Renal pelvis (tissue), 1 donor: ENCODE measurements at regions not wholly inside any gene's neighbourhood (a gene's known extent, or its start where the extent isn't known, plus 50 kb on each side); places are given as distances from the start of the nearest gene placed in this dataset.

Experiments used
- DNase-seq: peaks from one replicate; pipeline ENCODE4 v3.0.0-alpha.2; 2013

DNA sequence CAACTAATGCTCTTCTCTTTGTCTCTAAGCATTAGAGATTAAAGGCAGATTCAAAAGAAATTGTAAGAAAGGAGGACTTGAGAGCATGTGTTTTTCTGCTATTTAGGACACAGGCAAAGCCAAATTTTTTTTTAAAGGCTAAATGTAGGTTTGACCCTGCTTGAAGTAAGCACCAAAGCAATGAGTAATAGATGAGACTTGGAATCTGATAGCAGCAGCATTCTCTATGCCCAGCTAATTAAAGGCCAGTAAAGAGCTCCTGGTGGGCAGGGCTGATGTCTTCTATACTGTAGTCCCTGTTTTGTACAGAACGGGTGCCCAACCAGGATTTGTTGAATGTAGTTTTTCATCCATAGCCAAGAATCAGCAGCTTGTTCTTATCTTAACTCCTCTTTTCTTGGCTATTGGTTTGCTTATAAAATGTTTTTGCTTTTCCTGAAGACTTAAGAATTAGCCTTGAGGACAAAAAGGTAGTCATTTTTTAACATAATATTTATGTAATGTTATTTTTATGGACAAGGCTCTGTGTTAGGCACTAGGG lies 179.6 kb downstream of the LMO4 start:
- DNase-seq: no peak

DNA sequence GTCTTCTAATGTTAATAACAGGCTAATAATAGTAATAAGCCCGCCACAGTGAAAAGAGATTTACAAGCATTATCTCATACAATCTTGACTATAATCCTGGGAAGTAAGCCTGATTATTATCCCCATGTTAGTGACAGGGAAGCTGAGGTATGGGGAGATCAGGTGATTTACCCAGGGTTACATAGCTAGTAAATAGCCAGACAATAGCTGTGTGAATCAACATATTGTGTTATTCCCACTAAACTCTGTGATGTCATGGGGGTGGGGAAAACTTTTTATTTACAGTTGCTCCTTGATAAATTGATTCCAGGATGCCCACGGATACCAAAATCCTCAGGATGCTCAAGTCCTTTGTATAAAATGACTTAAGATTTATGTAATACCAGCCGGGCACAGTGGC lies 181.9 kb downstream of the LMO4 start:
- no peak for DNase-seq

DNA sequence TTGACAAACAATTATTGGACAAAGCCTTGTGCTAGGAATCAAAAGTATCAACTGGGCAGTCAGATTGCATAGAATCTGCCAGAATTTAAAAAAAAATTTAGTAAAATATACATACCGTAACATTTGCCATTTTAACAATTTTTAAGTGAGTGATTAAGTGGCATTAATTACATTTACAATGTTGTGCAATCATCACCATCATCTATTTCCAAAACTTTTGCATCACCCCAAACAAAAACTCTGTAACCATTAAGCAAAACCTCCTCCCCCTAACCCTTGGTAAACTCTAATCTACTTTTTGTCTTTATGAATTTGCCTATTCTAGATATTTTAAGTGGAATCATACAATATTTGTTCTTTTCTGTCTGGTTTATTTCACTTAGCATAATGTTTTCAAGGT lies 182.8 kb downstream of the LMO4 start:
- DNase-seq: no peak

DNA sequence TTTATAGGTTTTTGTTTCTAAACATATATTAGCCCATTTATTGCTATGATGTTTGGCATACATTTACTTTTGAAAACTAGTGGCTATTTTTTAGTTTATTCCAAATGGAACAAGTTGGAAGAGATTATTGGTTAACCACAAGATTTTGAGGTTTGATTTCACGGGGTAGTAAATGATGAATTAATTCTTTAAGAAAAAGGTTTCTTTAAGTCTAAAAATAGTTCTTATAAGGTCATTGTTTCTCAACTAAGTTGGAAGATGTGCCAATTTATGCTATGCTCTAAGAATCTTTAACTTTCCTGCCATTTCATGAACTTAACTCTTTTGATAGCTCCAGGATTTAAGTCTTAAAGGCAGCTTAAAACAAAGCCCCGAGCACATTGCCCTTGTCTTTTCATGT lies 183.8 kb downstream of the LMO4 start:
- no peak for DNase-seq

DNA sequence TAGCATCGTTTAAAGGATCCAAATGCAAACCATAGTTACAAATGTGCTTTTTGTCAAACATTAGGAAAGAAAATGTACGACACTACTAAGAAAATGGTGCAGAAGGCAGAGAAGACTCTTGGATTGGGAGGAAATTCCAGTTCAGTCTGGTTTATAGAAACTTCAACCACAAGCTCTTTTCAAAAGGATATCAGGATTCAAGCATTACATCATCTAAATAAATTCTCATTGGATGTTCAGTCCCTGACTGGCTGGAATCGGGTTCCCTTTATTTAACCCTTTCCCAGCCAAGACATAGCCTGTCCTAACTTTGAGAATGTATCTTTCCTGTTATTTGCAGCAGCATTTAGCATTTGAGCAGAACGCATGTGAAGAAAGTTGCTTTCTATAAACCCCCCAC lies 184.6 kb downstream of the LMO4 start:
- DNase-seq: peak; percentile 11

DNA sequence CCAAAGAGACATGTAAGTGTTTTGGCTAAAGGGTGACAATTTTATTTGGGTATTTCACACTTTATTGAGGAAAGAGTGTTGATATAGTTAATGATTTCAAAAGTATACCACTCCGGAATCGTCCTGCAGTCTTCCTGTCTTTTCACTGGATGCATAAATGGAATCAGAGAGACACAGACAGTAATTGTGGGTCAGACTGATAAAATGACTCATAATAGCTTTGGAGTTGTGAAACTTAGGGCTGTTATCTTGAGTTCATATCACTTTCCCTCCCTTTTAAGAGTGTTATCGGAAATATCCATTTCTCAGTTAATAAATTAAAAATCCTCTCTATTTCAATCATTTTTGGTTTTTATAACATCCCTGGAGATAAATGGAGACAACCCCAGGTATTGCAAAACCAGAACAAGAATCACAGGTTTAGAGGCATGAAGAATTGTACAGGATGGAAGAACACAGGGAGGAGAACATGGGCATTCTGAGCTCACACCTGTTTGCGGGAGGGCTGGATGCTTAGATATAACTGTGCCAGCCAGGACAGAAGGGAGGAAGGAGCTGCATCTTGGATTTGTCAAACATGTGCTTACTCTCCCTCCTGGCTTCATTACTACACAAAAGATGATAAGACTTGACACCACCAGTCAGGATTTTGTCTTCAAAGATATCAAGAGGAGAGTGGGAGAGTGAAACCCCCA lies 185.4 kb downstream of the LMO4 start:
- DNase-seq: no peak

DNA sequence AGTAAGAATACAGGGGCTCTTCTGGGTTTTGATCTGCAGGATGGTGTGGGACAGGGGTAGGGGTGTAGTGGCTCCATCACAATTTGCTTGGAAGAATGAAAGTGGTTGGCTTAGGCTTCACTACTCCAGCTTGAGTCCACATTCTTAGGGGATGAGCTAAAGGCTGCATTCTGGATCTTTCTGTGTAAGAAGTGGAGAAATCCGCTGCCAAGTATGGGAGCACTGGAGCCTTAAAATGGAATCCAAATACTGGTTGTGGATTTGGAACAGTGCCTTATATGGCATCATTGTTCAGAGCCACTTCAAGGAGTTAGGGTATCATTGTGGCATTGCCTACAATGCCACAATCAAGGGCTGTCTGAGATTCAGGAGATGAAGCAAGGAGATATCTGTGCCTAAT lies 187.1 kb downstream of the LMO4 start:
- DNase-seq: no peak

DNA sequence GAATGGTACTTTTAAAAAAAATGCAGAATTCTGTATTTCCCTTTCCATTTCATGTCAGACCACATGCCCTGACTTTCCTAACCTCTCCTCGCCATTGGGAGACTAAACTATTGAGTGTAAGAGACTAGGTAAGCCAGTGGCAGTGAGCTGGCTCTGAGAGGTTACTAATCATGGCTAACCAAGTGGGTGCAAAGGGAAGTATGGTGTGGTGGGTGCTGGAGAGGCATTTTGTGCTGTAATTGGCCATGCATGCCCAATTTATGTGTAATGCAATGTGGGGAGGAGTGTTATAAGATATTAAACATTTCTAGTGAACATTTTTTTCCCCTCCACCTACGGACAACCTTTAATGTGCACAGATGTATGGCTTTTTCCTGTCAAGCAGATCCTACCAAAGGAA lies 190.1 kb downstream of the LMO4 start:
- DNase-seq: no peak

DNA sequence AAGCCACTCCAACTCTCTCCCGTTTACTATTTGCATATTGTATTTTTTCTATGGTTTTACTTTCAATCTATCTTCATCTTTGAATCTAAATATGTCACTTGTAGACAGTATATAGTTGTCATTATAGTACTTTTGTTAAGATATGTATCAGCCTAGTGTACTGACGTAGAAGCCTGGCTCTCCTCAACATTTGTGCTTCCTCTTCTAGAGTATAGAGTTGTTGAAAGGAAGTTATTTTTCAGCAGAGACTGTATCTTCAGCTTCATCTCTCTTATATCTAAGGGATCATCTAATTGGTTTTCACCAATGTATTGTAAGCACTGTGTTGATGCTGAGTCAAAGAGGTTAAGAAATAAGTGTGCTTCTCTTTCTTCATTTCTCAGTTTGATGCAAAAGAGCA lies 192.8 kb downstream of the LMO4 start:
- no peak for DNase-seq

DNA sequence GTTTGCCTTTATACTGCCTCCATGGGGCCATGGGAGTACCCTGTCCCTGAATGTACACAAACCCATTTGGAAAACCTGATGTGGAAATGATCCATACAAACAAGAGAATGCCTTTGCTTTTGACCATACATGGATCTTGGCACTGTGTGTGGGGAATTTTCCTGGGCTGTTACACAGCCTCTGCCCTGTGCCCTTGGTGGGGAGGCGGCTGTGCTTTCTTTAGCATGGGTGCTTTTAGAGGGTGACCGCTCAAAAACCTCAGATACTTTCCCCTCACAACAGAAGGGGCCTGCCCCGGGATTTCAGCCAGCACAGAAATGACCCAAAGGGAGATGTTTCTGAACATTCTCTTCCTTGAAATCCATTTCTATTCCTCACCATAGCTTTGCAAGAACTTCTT lies 194.8 kb downstream of the LMO4 start:
- no peak for DNase-seq

DNA sequence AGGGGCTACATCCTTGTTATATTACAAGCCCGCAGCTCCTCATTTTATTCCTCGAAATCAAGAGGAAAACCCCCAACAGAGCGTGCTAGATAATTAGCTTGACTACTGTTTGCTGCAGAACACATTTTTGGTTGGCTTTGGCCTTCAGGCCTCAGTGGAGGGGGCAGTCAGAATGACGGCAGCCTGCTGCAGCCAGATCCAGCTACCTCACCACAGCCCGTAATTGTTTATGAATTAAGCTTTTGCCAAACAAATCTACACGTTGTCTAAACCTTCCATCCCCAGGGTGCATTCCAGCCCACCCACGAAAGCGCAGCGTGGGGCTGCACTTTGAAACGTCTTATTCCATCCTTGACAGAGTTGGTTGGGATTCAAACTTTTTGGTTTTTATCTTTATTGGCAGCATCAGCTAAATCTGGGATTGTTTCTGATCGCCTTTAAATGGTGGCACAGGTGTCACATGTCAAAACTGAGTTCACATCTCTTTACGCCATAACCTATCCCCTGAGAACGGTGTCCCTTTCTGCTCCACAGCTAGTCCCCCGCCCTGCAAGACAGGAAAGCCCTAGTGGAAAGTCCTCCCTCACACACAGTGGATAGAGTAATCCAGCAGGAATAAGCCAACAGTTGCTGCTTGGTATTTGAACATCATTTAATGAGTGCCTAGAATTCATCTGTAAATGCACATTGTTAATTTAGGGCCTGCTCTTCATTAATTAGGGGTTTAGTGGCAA lies 195.5 kb downstream of the LMO4 start:
- DNase-seq: no peak

DNA sequence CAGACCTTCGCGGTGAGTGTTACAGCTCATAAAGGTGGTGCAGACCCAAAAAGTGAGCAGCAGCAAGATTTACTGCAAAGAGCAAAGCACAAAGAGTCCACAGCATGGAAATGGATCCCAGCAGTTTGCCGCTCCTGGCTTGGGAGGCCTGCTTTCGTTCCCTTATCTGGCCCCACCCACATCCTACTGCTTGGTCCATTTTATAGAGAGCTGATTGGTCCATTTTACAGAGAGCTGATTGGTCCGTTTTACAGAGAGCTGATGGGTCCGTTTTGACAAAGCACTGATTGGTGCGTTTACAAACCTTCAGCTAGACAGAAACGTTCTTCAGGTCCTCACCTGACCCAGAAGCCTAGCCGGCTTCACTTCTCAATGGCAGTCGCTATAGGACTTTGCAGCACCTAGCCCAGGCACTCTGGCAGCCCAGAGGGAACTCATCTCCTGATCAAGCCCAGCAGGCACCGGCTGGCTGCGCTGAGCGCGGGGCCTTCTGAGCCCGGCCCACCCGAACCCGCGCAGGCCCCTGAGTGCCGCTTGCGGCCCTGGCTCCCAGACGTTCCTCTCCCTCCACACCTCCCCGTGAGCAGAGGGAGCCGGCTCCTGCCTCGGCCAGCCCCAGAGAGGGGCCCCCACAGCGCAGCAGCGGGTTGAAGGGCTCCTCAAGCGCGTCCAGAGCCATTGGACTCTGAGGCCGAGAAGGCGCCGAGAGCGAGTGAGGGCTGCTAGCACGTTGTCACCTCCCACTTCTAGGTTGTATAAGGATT lies 200.3 kb downstream of the LMO4 start:
- no peak for DNase-seq

DNA sequence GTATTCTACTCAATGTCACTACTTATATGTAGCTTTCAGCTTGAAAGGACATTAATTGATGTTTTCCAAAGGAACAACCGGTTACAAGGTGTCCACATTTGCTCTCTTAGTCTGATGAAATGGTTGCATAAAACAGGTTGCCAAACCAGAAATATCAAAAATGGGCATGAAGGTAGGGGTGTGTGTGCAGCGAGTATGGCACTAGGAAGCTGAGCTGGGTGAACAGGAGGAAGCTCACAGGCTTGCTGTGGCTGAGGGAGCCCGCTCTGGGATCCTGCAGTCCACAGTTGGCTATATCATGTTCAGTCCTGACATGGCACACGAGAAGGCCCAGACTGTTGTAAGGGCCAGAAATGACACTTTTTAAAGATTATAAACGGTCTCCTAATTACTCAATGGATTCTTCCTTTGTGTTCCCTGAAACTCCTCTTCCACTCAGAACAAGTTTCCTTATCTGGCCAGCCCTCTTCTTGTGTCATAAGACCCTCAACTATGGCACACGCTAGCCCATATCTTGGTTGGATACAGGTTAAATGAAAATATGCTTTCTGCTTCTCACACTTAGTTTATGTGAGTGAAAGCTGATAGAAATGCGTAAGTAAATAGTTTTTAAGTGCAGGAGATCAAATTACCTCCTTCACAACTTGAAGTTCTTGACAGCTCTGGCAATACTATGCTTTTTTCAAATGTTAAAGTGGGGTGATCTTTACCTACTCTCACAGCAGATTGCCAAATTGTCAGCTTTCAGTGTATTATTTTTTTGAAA lies 201.5 kb downstream of the LMO4 start:
- no peak for DNase-seq

DNA sequence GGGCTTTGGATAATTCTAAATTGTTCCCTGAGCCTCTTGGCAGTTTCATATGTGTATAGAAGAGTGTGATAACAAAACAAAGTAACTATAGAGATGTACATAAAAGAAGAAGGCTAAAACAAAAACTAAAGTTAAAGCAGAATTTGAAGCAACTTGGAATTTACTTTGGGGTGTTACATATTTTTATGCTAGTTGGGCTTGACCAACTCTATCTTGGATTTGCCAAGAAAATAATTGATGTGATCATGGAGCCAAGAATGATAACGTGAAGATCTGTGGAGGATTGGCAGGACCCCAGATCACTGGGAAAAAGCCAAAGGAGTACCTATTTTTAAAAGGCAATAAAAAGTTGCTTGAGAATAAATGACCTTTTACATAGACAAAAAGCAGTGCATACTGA lies 206.9 kb downstream of the LMO4 start:
- no peak for DNase-seq

DNA sequence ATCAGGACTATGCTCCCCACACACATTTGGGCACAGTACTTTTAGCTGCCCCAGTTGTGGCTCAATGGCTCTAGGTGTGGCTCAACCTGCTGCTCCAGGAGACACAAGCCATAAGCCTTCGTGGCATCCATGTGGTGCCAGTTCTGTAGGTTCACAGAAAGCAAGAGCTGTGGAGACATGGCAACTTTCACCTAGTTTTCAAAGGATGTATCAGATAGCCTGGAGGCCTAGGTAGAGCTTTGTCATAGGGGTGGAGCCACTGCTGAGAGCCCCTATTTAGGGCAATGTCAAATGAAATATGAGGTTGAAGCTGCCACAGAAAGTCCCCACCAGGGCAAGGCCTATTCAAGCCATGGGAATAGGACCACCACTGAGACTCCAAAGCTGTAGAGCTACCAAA lies 210.5 kb downstream of the LMO4 start:
- DNase-seq: no peak

DNA sequence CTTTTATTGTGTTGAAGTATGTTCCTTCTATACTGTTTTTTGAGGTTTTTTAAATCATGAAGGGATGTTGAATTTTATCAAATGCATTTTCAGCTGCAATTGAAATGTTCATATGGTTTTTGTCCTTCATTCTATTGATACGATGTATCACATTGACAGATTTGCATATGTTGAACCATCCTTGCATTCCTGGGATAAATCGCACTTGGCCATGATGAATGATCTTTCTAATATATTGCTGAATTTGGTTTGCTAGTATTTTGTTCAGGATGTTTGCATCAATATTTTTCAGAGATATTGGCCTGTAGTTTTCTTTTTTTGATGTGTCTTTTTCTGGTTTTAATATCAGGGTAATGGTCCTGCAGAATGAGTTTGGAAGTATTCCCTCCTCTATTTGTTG lies 214.0 kb downstream of the LMO4 start:
- no peak for DNase-seq

DNA sequence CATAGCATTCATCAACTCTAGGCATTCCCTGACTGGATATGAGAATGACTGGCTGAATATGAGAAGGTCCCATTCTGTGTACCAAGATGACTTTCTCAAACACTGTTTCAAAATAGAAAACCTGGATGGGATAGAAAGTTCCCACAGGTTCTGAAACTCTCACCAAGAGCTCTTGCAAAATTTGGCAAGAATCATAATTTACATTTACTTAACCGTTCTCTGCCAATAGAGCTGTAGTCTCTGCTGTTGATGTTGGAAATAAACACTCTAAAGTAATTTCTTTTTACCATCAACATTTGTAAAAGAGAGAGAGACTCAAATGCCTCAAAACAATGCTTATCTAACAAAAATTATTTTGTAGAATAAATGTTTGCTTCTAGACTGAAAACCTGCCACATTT lies 221.1 kb downstream of the LMO4 start:
- DNase-seq: no peak

DNA sequence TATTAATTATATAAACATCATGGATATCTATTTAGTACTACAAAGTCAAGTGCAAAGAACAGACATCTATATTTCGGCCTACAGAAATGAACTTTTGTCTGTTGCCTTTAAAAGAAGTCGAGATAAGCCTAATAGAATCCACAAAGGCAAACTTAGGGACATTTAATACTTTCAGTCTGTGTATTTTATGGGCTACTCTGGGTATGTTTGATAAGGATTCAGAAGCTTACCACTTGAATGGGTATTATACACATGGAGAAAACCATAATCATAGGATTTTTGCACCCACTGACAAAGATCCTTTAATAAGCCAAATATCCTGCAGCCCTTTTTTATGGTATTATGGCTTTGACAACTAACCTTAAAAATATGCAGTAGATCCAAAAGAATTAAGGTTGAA lies 224.8 kb downstream of the LMO4 start:
- DNase-seq: no peak

DNA sequence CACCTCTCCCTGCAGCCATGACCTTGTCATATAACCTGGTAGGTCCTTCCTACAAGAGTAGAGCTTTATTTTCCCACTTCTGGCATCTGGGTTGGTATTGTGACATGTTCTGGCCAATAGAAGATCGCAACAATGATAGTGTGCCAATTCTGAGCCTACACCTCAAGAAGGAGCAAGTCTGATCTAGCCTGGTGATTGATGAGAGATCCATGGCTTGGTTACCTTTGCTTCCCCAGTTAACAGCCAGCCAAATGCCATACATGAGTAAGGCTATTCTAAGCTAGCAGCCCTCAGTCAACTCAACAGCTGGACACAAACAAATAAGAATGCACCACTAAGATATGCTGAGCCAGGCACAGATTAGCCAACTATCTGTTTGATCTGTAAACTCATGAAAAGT lies 226.7 kb downstream of the LMO4 start:
- no peak for DNase-seq

DNA sequence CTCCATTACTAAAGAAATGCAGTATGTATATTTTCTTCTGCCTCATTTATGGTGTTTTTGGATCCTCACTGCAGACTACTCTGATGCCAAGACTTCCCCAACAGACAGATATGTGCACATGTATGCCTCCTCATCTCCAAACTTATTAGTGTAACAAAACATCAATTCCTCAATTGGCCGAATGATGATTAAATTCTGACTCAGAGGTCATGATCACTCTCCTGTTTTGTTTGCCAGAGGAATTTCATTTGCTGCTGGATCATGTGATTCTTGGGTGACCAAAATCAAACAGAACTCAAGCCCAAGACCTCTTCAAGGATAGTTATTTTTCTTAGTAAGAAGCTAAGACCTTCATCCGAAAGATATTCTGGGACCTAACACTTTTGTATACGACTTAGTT lies 227.6 kb downstream of the LMO4 start:
- no peak for DNase-seq

DNA sequence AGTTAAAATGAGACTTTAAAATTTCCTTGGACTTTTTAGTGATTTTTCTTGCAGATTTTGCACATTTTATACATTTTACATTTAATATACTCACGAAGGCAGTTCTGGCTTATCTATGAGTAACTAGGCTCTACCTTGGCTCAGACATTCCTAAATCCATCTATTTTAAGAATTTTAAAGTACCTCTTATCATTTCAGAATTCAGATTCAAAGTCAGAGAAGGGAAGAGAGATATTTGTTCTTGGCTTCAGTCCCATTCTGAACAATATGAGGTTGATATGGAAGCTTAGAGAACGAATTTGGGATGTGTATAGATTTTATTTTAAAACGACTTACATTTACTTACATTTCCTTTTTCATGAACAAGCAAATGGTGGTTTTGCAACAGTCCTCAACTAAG lies 230.2 kb downstream of the LMO4 start:
- no peak for DNase-seq

DNA sequence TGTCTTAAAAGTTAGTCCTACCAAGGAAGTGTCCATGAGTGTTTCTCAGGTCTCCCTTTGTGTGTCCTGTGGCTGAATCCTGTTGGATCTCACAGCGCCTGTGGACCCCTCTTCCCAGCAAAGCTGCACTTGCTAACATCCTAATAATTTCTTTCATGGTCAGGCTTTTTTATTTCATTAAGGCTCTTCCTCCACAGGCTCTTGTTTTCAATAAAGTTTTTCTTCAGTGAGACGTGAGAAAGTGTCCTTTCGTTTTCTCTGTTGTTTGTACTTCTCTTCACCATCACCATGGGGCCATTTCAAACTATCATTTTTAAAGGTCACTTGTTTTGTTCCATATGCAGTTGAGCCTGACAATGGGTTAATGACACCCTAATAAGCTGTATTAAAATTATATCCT lies 231.5 kb downstream of the LMO4 start:
- DNase-seq: no peak
